ENCODE measurements at regions not wholly inside any gene's neighbourhood (a gene's known extent, or its start where the extent isn't known, plus 50 kb on each side); places are given as distances from the start of the nearest gene placed in this dataset.

DNA sequence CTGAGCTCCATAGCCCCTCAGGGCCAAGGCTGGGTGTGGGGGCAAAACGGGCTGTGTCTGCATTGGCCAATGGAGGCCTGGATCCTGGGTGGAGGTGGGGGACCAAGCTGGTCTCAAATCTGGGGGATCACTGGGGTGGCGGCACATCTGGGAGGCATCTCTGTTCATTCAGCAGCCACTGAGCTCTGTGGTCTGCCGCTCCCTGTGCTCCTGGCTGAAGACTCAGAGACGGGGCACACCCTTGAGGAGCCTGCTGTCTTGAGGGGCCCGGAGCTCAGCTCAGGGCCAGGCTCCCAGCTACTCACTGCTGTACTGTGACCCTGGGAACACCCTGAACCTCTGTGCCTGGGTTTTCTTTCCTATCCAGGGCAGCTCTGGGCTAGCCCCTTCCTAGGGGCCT is 90.3 kb upstream of the WNT4 start:
- CTCF ChIA-PET, result interaction anchor here (0.6 kb wide), 1 partner anchor 42 kb away, joined by 3 read pairs; no protein-coding TSS in a partner anchor
- no peak for DNase-seq (ENCODE audit: low spot score)
- peak overlapping the region; percentile 92 for H3K27ac ChIP-seq
- TF ChIP-seq, protein P1, sequence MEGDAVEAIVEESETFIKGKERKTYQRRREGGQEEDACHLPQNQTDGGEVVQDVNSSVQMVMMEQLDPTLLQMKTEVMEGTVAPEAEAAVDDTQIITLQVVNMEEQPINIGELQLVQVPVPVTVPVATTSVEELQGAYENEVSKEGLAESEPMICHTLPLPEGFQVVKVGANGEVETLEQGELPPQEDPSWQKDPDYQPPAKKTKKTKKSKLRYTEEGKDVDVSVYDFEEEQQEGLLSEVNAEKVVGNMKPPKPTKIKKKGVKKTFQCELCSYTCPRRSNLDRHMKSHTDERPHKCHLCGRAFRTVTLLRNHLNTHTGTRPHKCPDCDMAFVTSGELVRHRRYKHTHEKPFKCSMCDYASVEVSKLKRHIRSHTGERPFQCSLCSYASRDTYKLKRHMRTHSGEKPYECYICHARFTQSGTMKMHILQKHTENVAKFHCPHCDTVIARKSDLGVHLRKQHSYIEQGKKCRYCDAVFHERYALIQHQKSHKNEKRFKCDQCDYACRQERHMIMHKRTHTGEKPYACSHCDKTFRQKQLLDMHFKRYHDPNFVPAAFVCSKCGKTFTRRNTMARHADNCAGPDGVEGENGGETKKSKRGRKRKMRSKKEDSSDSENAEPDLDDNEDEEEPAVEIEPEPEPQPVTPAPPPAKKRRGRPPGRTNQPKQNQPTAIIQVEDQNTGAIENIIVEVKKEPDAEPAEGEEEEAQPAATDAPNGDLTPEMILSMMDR (conservative IDR thresholded peaks at IDR 0.05; ENCODE audit: low read depth), result no peak
- POLR2A ChIA-PET (ENCODE audit: low non-redundant PET), result no interaction called here

DNA sequence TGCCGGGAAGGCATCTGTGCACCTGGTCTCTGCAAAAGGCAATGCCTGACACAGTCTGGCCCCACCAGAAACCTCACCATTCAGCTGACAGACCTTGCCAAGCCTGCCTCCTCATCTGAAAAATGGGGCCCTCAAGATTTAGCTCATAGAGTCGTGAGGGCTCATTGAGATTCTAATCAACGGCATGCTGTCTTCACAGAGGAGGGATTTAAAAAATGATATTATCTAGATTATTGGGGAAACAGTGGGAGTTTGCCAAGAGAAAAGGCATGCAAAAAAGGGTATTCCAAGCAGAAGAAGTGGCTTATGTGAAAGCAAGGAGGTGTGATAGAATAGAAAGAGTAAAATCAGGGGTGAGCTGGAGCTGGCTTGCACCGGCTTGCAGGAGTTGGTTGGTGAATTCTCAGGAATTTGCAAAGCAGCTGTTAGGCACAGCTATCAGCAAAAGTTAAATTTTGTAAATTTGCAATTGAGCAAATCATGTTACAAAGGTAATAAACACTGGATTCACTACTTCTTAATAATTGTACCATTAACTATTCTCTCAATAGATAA is 91.7 kb upstream of the WNT4 start:
- ChIA-PET CTCF (interaction anchor here (0.6 to 1.2 kb wide), 3 partner anchors 41 to 333 kb away, joined by 3 to 5 read pairs (median 5); no protein-coding TSS in a partner anchor), POLR2A (ENCODE audit: low non-redundant PET) (no interaction called here)
- no peak for DNase-seq (ENCODE audit: low spot score)
- TF ChIP-seq, protein P1 (conservative IDR thresholded peaks at IDR 0.05; ENCODE audit: low read depth), result no peak
- H3K27ac ChIP-seq, result peak overlapping the region; percentile 92

DNA sequence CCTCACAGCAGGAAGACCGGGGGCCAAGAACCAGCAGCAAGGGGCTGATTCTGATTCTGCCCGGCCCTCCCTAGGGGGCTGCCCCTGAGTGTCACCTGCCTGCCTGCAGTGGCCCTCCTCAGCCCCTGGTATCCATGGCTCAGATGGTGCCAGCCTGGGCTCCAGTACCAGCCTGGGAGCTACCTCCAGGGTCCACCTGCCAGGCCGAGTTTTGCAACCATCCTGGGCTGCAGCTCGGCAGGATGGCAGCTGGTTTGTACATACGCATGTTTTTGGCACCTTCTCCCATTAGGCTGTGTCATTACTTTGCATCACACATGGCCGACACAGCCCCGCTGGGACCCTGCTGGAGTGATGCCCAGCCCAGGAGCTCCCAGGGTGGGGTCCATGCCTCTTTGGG is 93.3 kb upstream of the WNT4 start:
- POLR2A ChIA-PET (ENCODE audit: low non-redundant PET), result no interaction called here
- peak overlapping the region; percentile 91 for H3K27ac ChIP-seq
- CTCF ChIA-PET, result interaction anchor here (0.6 kb wide), 1 partner anchor 1370 kb away, joined by 3 read pairs; no protein-coding TSS in a partner anchor
- DNase-seq (ENCODE audit: low spot score), result no peak
- TF ChIP-seq, protein P1 (conservative IDR thresholded peaks at IDR 0.05; ENCODE audit: low read depth), result no peak

DNA sequence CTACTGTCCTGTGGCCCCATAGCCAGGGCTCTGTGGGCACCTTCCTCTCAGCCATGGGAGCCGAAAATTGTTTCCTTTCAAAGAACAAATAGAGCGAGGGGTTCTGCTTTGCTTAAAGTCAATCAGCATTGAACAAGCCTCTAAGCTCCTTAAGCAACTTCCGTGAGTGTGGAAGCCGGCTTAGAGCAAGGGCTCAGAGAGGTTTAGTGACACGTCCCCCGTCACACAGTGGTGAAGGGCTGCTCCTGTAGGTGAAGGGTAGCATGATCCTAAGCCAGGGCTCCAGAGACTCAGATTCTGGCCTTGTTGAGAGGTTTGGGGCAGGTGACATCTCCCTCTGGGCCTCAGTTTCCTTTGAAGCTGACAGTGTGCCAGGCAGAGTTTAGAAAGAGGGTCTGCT is 94.0 kb upstream of the WNT4 start:
- peak overlapping the region; percentile 91 for H3K27ac ChIP-seq
- TF ChIP-seq, protein P1 (conservative IDR thresholded peaks at IDR 0.05; ENCODE audit: low read depth), result no peak
- CTCF ChIA-PET, result interaction anchor here (0.6 to 0.7 kb wide), 3 partner anchors 68 to 1371 kb away, joined by 3 read pairs; no protein-coding TSS in a partner anchor
- POLR2A ChIA-PET (ENCODE audit: low non-redundant PET), result no interaction called here
- no peak for DNase-seq (ENCODE audit: low spot score)

DNA sequence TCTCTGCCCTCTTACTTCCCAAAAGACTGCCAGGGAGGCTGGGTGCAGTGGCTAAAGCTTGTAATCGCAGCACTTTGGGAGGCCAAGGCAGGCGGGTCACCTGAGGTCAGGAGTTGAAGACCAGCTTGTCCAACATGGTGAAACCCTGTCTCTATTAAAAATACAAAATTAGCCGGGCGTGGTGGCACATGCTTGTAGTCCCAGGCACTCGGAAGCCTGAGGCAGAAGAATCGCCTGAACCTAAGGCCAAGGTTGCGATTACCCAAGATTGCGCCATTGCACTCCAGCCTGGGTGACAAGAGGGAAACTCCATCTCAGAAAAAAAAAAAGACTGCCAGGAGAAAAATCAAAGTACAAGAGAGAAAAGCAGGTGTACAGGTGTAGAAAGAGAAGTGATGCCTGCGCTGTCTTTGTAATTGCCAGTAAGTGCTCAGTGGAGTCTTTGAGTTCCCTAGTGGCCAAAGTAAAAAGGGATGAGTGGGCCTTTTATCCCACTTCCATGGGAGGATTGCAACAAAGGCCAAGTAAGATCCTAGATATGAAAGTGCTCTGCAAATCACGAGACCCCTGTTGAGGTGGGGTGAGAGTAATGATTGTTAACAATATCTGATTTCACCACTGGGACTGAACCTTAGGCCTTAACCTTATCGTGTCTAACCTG is 94.7 kb upstream of the WNT4 start:
- ChIA-PET CTCF (interaction anchor here (0.6 to 0.7 kb wide), 3 partner anchors 69 to 821 kb away, joined by 3 read pairs; no protein-coding TSS in a partner anchor), POLR2A (ENCODE audit: low non-redundant PET) (no interaction called here)
- TF ChIP-seq, protein P1 (conservative IDR thresholded peaks at IDR 0.05; ENCODE audit: low read depth), result no peak
- no peak for DNase-seq (ENCODE audit: low spot score)
- H3K27ac ChIP-seq, result peak overlapping the region; percentile 91

DNA sequence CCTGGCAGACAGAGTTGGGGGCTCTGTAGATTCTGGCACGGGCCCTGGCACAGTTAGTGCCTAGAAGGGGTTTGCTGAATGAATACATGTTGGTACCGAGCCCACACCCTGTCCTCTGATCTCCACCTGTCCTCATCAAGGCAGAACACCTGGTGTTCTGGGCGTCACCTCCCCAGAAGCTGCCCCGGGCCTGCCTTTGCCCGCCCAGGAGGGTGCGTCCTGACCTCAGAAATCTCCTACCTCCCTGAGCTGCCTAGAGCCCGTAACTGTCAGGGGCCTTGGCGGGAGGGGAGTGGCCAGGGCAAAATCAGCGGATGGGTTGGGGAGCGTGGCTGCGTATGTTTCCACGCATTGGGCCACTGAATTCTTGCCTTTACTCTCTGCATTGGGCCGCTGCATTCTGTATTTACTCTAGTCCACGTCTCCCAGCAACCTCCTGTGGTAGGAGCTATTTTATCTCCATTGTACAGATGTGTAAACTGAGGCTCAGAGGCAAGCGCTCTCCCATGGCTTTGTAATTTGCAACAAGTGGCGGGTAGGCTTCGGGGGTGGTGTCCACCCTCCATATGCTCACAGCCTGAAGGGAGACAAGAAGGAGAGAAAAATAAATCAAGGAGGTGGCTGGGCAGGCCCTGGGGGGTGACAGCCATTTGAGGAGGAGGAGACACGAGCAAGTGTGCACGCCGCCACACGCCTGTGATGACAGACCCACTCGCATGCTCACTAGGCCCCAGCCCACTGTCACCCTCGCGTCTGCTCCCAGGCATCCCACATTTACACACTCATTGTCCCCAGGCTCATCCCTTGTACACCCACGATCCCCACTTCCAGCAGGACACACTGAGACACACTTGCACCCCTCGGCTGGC is 95.7 kb upstream of the WNT4 start:
- TF ChIP-seq, protein P1 (conservative IDR thresholded peaks at IDR 0.05; ENCODE audit: low read depth), result no peak
- DNase-seq (ENCODE audit: low spot score), result peak; percentile 13
- peak overlapping the region; percentile 91 for H3K27ac ChIP-seq
- ChIA-PET POLR2A (ENCODE audit: low non-redundant PET) (no interaction called here), CTCF (interaction anchor here (0.6 kb wide), 3 partner anchors 52 to 242 kb away, joined by 3 to 4 read pairs (median 3); no protein-coding TSS in a partner anchor)
